Neural cell (in vitro differentiated cells): ENCODE measurements at regions not wholly inside any gene's neighbourhood (a gene's known extent, or its start where the extent isn't known, plus 50 kb on each side); places are given as distances from the start of the nearest gene placed in this dataset.

Experiments
- H2AFZ ChIP-seq: fragments of 200-600, 300-800 bp; sonication (generic), shearing (Covaris generic); 2 replicates; pipeline ENCODE4 v1.6.0; 2014; ENCODE audit warnings: low read depth, mild to moderate bottlenecking, antibody characterized with exemption, low read length, moderate library complexity
- H3F3A ChIP-seq: fragments of 200-600 bp; shearing (Covaris generic); 2 replicates; pipeline ENCODE4 v1.6.1; 2016; ENCODE audit warnings: mild to moderate bottlenecking, moderate library complexity, mixed read lengths, antibody characterized with exemption, low read length; ENCODE audit not compliant: insufficient read depth, poor library complexity, severe bottlenecking
- H3K27ac ChIP-seq: fragments of 200-600, 300-800 bp; sonication (generic), shearing (Covaris generic); 2 replicates; pipeline ENCODE4 v1.5.1; 2014; ENCODE audit warnings: mild to moderate bottlenecking, low read length, moderate library complexity
- H3K27me3 ChIP-seq: fragments of 300-800, 200-600 bp; sonication (generic), shearing (Covaris generic); 2 replicates; pipeline ENCODE4 v1.6.0; 2014; ENCODE audit warnings: mild to moderate bottlenecking, low read depth, low read length, moderate library complexity; ENCODE audit not compliant: insufficient read depth
- H3K36me3 ChIP-seq: fragments of 300-800, 200-600 bp; sonication (generic), shearing (Covaris generic); 2 replicates; pipeline ENCODE4 v1.5.1; 2014; ENCODE audit warnings: mild to moderate bottlenecking, antibody characterized with exemption, low read length, moderate library complexity; ENCODE audit not compliant: insufficient read depth
- H3K4me2 ChIP-seq: fragments of 300-800, 200-600 bp; sonication (generic), shearing (Covaris generic); 2 replicates; pipeline ENCODE4 v1.6.0; 2014; ENCODE audit warnings: mild to moderate bottlenecking, low read length
- H3K4me3 ChIP-seq: fragments of 300-800, 200-600 bp; sonication (generic), shearing (Covaris generic); 2 replicates; pipeline ENCODE4 v1.5.1; 2014; ENCODE audit warnings: mild to moderate bottlenecking, low read length, moderate library complexity
- H3K79me2 ChIP-seq: fragments of 200-600 bp; shearing (Covaris generic); replicated peaks from 2 replicates; pipeline ENCODE4 v1.6.0; 2014; ENCODE audit warnings: mild to moderate bottlenecking, low read length, moderate library complexity; ENCODE audit not compliant: insufficient read depth
- H3K9ac ChIP-seq: fragments of 300-800, 200-600 bp; sonication (generic), shearing (Covaris generic); 2 replicates; pipeline ENCODE4 v1.6.1; 2016; ENCODE audit warnings: mild to moderate bottlenecking, low read length, mixed read lengths
- H3K9me2 ChIP-seq: fragments of 200-600 bp; shearing (Covaris generic); 2 replicates; pipeline ENCODE4 v1.6.1; 2016; ENCODE audit warnings: mild to moderate bottlenecking, low read length, mixed read lengths; ENCODE audit not compliant: insufficient read depth
- H3K9me3 ChIP-seq: fragments of 200-600, 300-800 bp; sonication (generic), shearing (Covaris generic); 2 replicates; pipeline ENCODE4 v1.6.1; 2016; ENCODE audit warnings: mild to moderate bottlenecking, mixed run types, low read length, moderate library complexity, mixed read lengths
- H4K20me1 ChIP-seq: fragments of 200-600 bp; shearing (Covaris generic); 2 replicates; pipeline ENCODE4 v1.6.1; 2016; ENCODE audit warnings: mild to moderate bottlenecking, mixed run types; ENCODE audit not compliant: insufficient read depth
- EP300 ChIP-seq: fragments of 450-650 bp; conservative IDR thresholded peaks from 2 replicates; pipeline ENCODE4 v1.6.1; 2014; ENCODE audit warnings: antibody characterized with exemption, mild to moderate bottlenecking, moderate library complexity; ENCODE audit not compliant: poor library complexity, severe bottlenecking
- EZH2 ChIP-seq: fragments of 200-600, 300-800 bp; shearing (Covaris generic), sonication (generic); IDR thresholded peaks from 2 replicates; pipeline ENCODE4 v1.6.1; 2014; ENCODE audit warnings: antibody characterized with exemption, low read length, borderline replicate concordance, mild to moderate bottlenecking; ENCODE audit not compliant: insufficient read depth, poor library complexity, severe bottlenecking
- MXI1 ChIP-seq: fragments of 450-650 bp; conservative IDR thresholded peaks from 2 replicates; pipeline ENCODE4 v1.6.1; 2014; ENCODE audit warnings: antibody characterized with exemption, mild to moderate bottlenecking; ENCODE audit not compliant: poor library complexity, severe bottlenecking
- POLR2AphosphoS5 ChIP-seq: IDR thresholded peaks from 2 replicates; pipeline ENCODE4 v1.6.1; 2012
- RAD21 ChIP-seq: fragments of 450-650 bp; conservative IDR thresholded peaks from 2 replicates; pipeline ENCODE4 v1.6.1; 2014; ENCODE audit warnings: antibody characterized with exemption, mild to moderate bottlenecking, moderate library complexity
- REST ChIP-seq: IDR thresholded peaks from 2 replicates; pipeline ENCODE4 v1.6.1; 2012; ENCODE audit warnings: borderline replicate concordance
- SMC3 ChIP-seq: fragments of 450-650 bp; conservative IDR thresholded peaks from 2 replicates; pipeline ENCODE4 v1.6.1; 2014; ENCODE audit warnings: antibody characterized with exemption, mild to moderate bottlenecking, moderate library complexity; ENCODE audit not compliant: poor library complexity
- TAF1 ChIP-seq: IDR thresholded peaks from 2 replicates; pipeline ENCODE4 v1.6.1; 2012; ENCODE audit warnings: low read depth
- TF ChIP-seq, protein P1 (sequence below): fragments of 450-650 bp; IDR thresholded peaks from 2 replicates; pipeline ENCODE4 v1.5.1; 2014; ENCODE audit warnings: antibody characterized with exemption, mild to moderate bottlenecking, moderate library complexity; ENCODE audit not compliant: poor library complexity, severe bottlenecking

DNA sequence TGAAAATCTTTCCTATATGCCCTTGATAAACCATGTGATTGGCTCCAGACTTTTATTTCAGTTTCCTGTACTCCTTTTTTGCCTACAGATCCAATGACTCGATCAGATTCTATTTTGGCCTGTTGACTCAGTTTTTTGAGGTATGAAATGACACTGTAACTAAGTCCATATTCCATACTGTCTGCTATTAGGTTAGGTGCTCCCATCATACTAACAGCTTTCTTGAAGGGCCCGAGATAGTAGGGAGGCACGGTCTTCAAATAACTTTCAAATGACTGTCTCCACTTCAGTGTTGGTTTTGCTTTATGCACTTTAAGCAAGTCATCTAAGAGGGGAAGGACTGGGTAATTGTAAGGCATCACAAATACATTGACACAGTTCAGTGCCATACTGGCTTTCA lies 295.4 kb upstream of the DAB2 start:
- no peak overlapping the region for H3K4me3 ChIP-seq
- H4K20me1 ChIP-seq, result no peaks in the 10 kb centered on the region
- TF ChIP-seq EP300 (no peak), REST (no peak), TAF1 (no peak), POLR2AphosphoS5 (no peak), MXI1 (no peak), SMC3 (no peak), EZH2 (no peak), RAD21 (no peak)
- TF ChIP-seq, protein P1, sequence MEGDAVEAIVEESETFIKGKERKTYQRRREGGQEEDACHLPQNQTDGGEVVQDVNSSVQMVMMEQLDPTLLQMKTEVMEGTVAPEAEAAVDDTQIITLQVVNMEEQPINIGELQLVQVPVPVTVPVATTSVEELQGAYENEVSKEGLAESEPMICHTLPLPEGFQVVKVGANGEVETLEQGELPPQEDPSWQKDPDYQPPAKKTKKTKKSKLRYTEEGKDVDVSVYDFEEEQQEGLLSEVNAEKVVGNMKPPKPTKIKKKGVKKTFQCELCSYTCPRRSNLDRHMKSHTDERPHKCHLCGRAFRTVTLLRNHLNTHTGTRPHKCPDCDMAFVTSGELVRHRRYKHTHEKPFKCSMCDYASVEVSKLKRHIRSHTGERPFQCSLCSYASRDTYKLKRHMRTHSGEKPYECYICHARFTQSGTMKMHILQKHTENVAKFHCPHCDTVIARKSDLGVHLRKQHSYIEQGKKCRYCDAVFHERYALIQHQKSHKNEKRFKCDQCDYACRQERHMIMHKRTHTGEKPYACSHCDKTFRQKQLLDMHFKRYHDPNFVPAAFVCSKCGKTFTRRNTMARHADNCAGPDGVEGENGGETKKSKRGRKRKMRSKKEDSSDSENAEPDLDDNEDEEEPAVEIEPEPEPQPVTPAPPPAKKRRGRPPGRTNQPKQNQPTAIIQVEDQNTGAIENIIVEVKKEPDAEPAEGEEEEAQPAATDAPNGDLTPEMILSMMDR, result no peak
- H3F3A ChIP-seq, result no peaks in the 10 kb centered on the region
- H3K9me3 ChIP-seq, result no peaks in the 10 kb centered on the region
- H3K36me3 ChIP-seq, result no peaks in the 10 kb centered on the region
- no peak overlapping the region for H3K4me2 ChIP-seq
- H3K27me3 ChIP-seq, result no peaks in the 10 kb centered on the region
- no peak overlapping the region for H3K9ac ChIP-seq
- H3K27ac ChIP-seq, result no peak overlapping the region
- no peak overlapping the region for H2AFZ ChIP-seq
- H3K9me2 ChIP-seq, result no peaks in the 10 kb centered on the region
- no peaks in the 10 kb centered on the region for H3K79me2 ChIP-seq

DNA sequence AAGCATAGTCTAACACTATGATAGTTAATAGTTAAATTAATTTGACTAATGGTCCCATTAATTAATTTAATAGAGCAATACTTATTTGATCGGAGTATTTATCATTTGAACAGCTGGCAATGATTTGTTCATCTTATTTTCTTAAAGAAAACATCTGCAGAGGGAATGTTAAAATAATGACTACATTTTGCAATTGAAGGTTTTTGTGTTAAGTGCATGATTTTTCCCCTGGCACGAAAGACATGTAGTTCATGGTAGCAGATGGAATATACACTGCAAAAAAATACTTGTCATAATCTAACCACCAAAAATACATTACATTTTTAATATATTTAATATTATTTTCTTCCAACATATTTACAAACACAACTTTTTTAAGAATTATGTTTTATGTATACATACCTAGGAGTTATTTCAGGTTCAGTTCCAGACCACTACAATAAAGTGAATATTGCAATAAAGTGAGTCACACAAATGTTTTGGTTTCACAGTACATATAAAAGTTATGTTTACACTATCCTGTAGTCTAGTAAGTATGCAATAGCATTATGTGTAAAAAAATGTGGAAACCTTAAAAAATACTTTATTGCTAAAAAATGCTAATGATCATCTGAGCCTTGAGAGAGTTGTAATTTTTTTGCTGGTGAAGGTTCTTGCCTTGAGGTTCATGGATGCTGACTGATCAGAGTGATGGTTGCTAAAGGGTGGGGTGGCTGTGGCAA lies 292.6 kb upstream of the DAB2 start:
- no peak overlapping the region for H3K4me3 ChIP-seq
- H3K9me3 ChIP-seq, result no peaks in the 10 kb centered on the region
- no peaks in the 10 kb centered on the region for H3K36me3 ChIP-seq
- H3K4me2 ChIP-seq, result no peak overlapping the region
- no peaks in the 10 kb centered on the region for H3K79me2 ChIP-seq
- H4K20me1 ChIP-seq, result no peaks in the 10 kb centered on the region
- H3F3A ChIP-seq, result no peaks in the 10 kb centered on the region
- TF ChIP-seq REST (no peak), RAD21 (no peak), TAF1 (no peak), SMC3 (no peak), POLR2AphosphoS5 (no peak), EZH2 (no peak), EP300 (no peak), MXI1 (no peak)
- TF ChIP-seq, protein P1, result no peak
- no peak overlapping the region for H3K9ac ChIP-seq
- H3K27me3 ChIP-seq, result no peaks in the 10 kb centered on the region
- H3K9me2 ChIP-seq, result no peaks in the 10 kb centered on the region
- H2AFZ ChIP-seq, result no peak overlapping the region
- no peak overlapping the region for H3K27ac ChIP-seq
